K562 (cell line): ENCODE measurements at regions not wholly inside any gene's neighbourhood (a gene's known extent, or its start where the extent isn't known, plus 50 kb on each side); places are given as distances from the start of the nearest gene placed in this dataset.

Experiments used
- ATAC-seq: fragments of 200-7000 bp; cut with Tn5 transposase; 3 replicates; pipeline ENCODE4 v1.9.1; 2020; ENCODE audit warnings: moderate library complexity
- BruUV-seq: library from RNA; stranded (reverse); fragments of 400-500 nt; replicated peaks from 2 replicates; lab custom pipeline; 2021; lab: Mats Ljungman, UMichigan
- CTCF ChIA-PET: fragments of 300-600 bp; formaldehyde crosslinking; extraction: SDS; loops from one replicate; lab custom pipeline; 2021; ENCODE audit warnings: low intra/inter-chr PET ratio; lab: Yijun Ruan, JAX
- POLR2A ChIA-PET: fragments of 300-600, 350-650 bp; sonication (Branson Sonifier 250); formaldehyde crosslinking; extraction: SDS; loops from one replicate; lab custom pipeline; 2021; ENCODE audit warnings: antibody characterized with exemption, inconsistent platforms; lab: Yijun Ruan, JAX
- DNase-seq, 4 experiments: peaks; one replicate each; pipeline versions ENCODE4 v3.0.0 to v3.0.0-alpha.2; 2011 to 2018; ENCODE audit warnings: low spot score in 3 of 4, mixed read lengths in 3 of 4; ENCODE audit errors: extremely low read depth in 1 of 4
- FAIRE-seq: peaks from 2 replicates; lab custom pipeline; 2011; peaks lifted over from hg19 to GRCh38; lab: Jason Lieb, UNC
- H2AFZ ChIP-seq: 2 replicates; pipeline ENCODE4 v1.6.0; 2011; ENCODE audit warnings: low read depth, low read length, control low read depth, inconsistent platforms
- H3K27ac ChIP-seq: fragments of 200-600 bp; 3 replicates; pipeline ENCODE4 v1.8.0; 2011; ENCODE audit warnings: low read depth, mild to moderate bottlenecking, control low read depth, inconsistent platforms, low read length, moderate library complexity, mixed read lengths; ENCODE audit errors: extremely low read depth
- H3K27me3 ChIP-seq, 2 experiments: fragments of 300-600 bp in 1 of 2; 2 replicates in 1 of 2; 3 replicates in 1 of 2; pipeline versions ENCODE4 v1.6.0 to v1.8.0; 2011; ENCODE audit warnings: inconsistent platforms in 2 of 2, low read length in 2 of 2, mild to moderate bottlenecking in 1 of 2, mixed read lengths in 1 of 2, moderate library complexity in 1 of 2; ENCODE audit not compliant: control insufficient read depth in 2 of 2, insufficient read depth in 2 of 2
- H3K36me3 ChIP-seq: fragments of 300-600 bp; 3 replicates; pipeline ENCODE4 v1.8.0; 2011; ENCODE audit warnings: mild to moderate bottlenecking, low read length, inconsistent platforms; ENCODE audit not compliant: control insufficient read depth, insufficient read depth
- H3K4me1 ChIP-seq, 2 experiments: fragments of 200-600 bp in 1 of 2; replicated peaks in 1 of 2; 2 replicates in 1 of 2; 3 replicates in 1 of 2; pipeline versions ENCODE4 v1.5.1 to v1.8.0; 2011; ENCODE audit warnings: inconsistent platforms in 2 of 2, low read length in 2 of 2, mild to moderate bottlenecking in 1 of 2, mixed read lengths in 1 of 2, moderate library complexity in 1 of 2; ENCODE audit not compliant: control insufficient read depth in 2 of 2, insufficient read depth in 2 of 2
- H3K4me2 ChIP-seq: 2 replicates; pipeline ENCODE4 v1.6.1; 2011; ENCODE audit warnings: low read length, control low read depth, inconsistent platforms, mixed read lengths; ENCODE audit not compliant: insufficient read depth
- H3K4me3 ChIP-seq: fragments of 200-600 bp; sonication (generic), shearing (Covaris generic); 2 replicates; pipeline ENCODE4 v1.5.1; 2016; ENCODE audit warnings: control low read depth, inconsistent platforms
- H3K79me2 ChIP-seq: fragments of 200-600 bp; 3 replicates; pipeline ENCODE4 v1.8.0; 2011; ENCODE audit warnings: low read length, inconsistent platforms; ENCODE audit not compliant: control insufficient read depth, insufficient read depth
- H3K9ac ChIP-seq, 2 experiments: 2 replicates each; pipeline versions ENCODE4 v1.6.0 to v1.6.1; 2011; ENCODE audit warnings: low read depth in 2 of 2, low read length in 2 of 2, control low read depth in 1 of 2, inconsistent platforms in 1 of 2, mild to moderate bottlenecking in 1 of 2, mixed read lengths in 1 of 2; ENCODE audit not compliant: insufficient read depth in 1 of 2
- H3K9me1 ChIP-seq: one replicate; pipeline ENCODE4 v1.6.0; 2011; ENCODE audit warnings: inconsistent platforms, mild to moderate bottlenecking, low read length, moderate library complexity; ENCODE audit not compliant: control insufficient read depth, insufficient read depth
- H3K9me3 ChIP-seq: replicated peaks from 2 replicates; pipeline ENCODE4 v1.5.1; 2011; ENCODE audit warnings: low read depth, low read length, inconsistent platforms; ENCODE audit not compliant: control insufficient read depth, insufficient read depth
- H4K20me1 ChIP-seq: replicated peaks from 2 replicates; pipeline ENCODE4 v1.6.1; 2011; ENCODE audit warnings: low read length, inconsistent platforms, mixed read lengths; ENCODE audit not compliant: control insufficient read depth, insufficient read depth
- CBFB ChIP-seq: sonication (generic); formaldehyde crosslinking; IDR thresholded peaks from 2 replicates; pipeline ENCODE4 v1.4.0; 2020; ENCODE audit warnings: mild to moderate bottlenecking, missing genetic modification reagents
- FOXK2 ChIP-seq, 2 experiments: fragments of 450-650 bp; IDR thresholded peaks in 1 of 2; conservative IDR thresholded peaks in 1 of 2; 2 replicates each; pipeline ENCODE4 v1.6.1; 2016; ENCODE audit warnings: low read depth in 2 of 2, mild to moderate bottlenecking in 1 of 2
- GATAD2B ChIP-seq: fragments of 450-650 bp; IDR thresholded peaks from 2 replicates; pipeline ENCODE4 v1.6.1; 2017; ENCODE audit warnings: mild to moderate bottlenecking, borderline replicate concordance
- GTF2A2 ChIP-seq: IDR thresholded peaks from 2 replicates; pipeline ENCODE4 v1.6.1; 2016; ENCODE audit warnings: mild to moderate bottlenecking, missing genetic modification characterization, missing compliant biosample characterization
- HBP1 ChIP-seq: fragments of 450-650 bp; formaldehyde crosslinking; IDR thresholded peaks from 2 replicates; pipeline ENCODE4 v1.4.0; 2022; ENCODE audit warnings: missing genetic modification characterization
- IRF2 ChIP-seq: sonication (generic); formaldehyde crosslinking; IDR thresholded peaks from 2 replicates; pipeline ENCODE4 v1.8.1; 2022; ENCODE audit warnings: mild to moderate bottlenecking, missing genetic modification reagents
- MAFF ChIP-seq: IDR thresholded peaks from 2 replicates; pipeline ENCODE4 v1.6.1; 2012; ENCODE audit warnings: low read length, improper control_type of control experiment
- MCM2 ChIP-seq: fragments of 450-650 bp; IDR thresholded peaks from 2 replicates; pipeline ENCODE4 v1.6.1; 2017; ENCODE audit warnings: low read depth, mild to moderate bottlenecking
- NCOA4 ChIP-seq: fragments of 450-650 bp; IDR thresholded peaks from 2 replicates; pipeline ENCODE4 v1.6.1; 2018; ENCODE audit warnings: mild to moderate bottlenecking; ENCODE audit not compliant: partially characterized antibody
- NEUROD1 ChIP-seq: fragments of 150-350 bp; IDR thresholded peaks from 2 replicates; pipeline ENCODE4 v1.6.1; 2014; ENCODE audit warnings: borderline replicate concordance, low read length, low read depth; ENCODE audit not compliant: partially characterized antibody
- PML ChIP-seq: IDR thresholded peaks from 2 replicates; pipeline ENCODE4 v1.6.1; 2012; ENCODE audit warnings: low read length, inconsistent platforms
- RAD51 ChIP-seq: fragments of 450-650 bp; IDR thresholded peaks from 2 replicates; pipeline ENCODE4 v1.7.1; 2016; ENCODE audit warnings: low read depth, mild to moderate bottlenecking, borderline replicate concordance
- SRSF9 ChIP-seq: fragments of 200-400 bp; formaldehyde crosslinking; IDR thresholded peaks from 2 replicates; pipeline ENCODE4 v1.6.1; 2017; ENCODE audit warnings: low read depth, low read length, borderline replicate concordance
- ZBTB5 ChIP-seq: fragments of 450-650 bp; IDR thresholded peaks from 2 replicates; pipeline ENCODE4 v1.6.1; 2017; ENCODE audit warnings: antibody characterized with exemption
- ZFP91 ChIP-seq: sonication (generic); formaldehyde crosslinking; IDR thresholded peaks from 2 replicates; pipeline ENCODE4 v1.8.0; 2022; ENCODE audit warnings: mild to moderate bottlenecking, missing genetic modification reagents
- ZNF408 ChIP-seq: fragments of 250-450 bp; sonication (Bioruptor Pico); IDR thresholded peaks from 2 replicates; pipeline ENCODE4 v1.4.0; 2020; ENCODE audit warnings: low read depth, mild to moderate bottlenecking, moderate library complexity
- ZNF589 ChIP-seq: fragments of 200-800 bp; sonication (Bioruptor generic); IDR thresholded peaks from 2 replicates; pipeline ENCODE4 v1.6.1; 2016; ENCODE audit warnings: low read depth, missing genetic modification characterization, missing compliant biosample characterization
- ZNF699 ChIP-seq: fragments of 250-450 bp; sonication (Bioruptor Pico); IDR thresholded peaks from 2 replicates; pipeline ENCODE4 v1.8.0; 2021; ENCODE audit warnings: mild to moderate bottlenecking, moderate library complexity; ENCODE audit not compliant: insufficient replicate concordance
- ZNF764 ChIP-seq: fragments of 250-450 bp; sonication (Bioruptor Pico); IDR thresholded peaks from 2 replicates; pipeline ENCODE4 v1.4.0; 2020; ENCODE audit warnings: low read depth, mild to moderate bottlenecking, moderate library complexity
- WGBS: fragments of 100-300 bp; shearing (Covaris generic); methylation state at CpG from one replicate; pipeline ENCODE4 v1.1.6; 2016; ENCODE audit warnings: low coverage, mixed read lengths; ENCODE audit not compliant: insufficient coverage; ENCODE audit errors: missing lambda C conversion rate; 5-methylcytosine and 5-hydroxymethylcytosine counted together
- in situ Hi-C: fragments of 300-500 bp; cut with MboI; formaldehyde crosslinking; loops from 4 replicates; pipeline ENCODE4 v1.15.0; 2018; ENCODE audit warnings: inconsistent platforms, mixed read lengths
- intact Hi-C: fragments of 100-400 bp; cut with micrococcal nuclease; formaldehyde crosslinking; loops from 2 replicates; pipeline ENCODE4 v1.14.2; 2022

- TF ChIP-seq HBP1 (no peak), SRSF9 (no peak), MCM2 (no peak), GATAD2B (no peak), ZNF764 (CRISPR knock-in tag) (no peak)
These were observed 151.7 kb upstream of the RPS6KA2 start (continued) for GRCh38 chr6:166778776-166779175.

- H3K9me1 ChIP-seq = no peaks in the 10 kb centered on the region
- H3K4me1 ChIP-seq = peaks cover 0 to 9% of the 10 kb centered on the region in 2 experiments; a peak in 2 of 5 replicates
- H2AFZ ChIP-seq = no peak overlapping the region
- intact Hi-C loops = loop anchor here (5.0 to 10.0 kb wide), 3 partner anchors 209 to 507 kb away; no protein-coding TSS in a partner anchor
- no peak overlapping the region for H3K9ac ChIP-seq
- ChIA-PET CTCF (interaction anchor here (1.4 kb wide), 1 partner anchor 9 kb away, joined by 3 read pairs; no protein-coding TSS in a partner anchor), POLR2A (no interaction called here)
- peaks cover 4% of the 10 kb centered on the region; the same call in 1 of the 2 replicates for H4K20me1 ChIP-seq
- H3K4me3 ChIP-seq = no peak overlapping the region
- FAIRE-seq (no peak), ATAC-seq (no peak), DNase-seq (no peak)
- in situ Hi-C loops = loop anchor here (5.0 to 10.0 kb wide), 3 partner anchors 177 to 587 kb away; partner anchors contain the start of gene RNASET2
- no peak overlapping the region for H3K27ac ChIP-seq
- no peaks in the 10 kb centered on the region for H3K9me3 ChIP-seq
- WGBS = 9% methylated on average over 9 of the region's 9 CpGs
- peaks cover 20 to 54% of the 10 kb centered on the region in 2 experiments for H3K27me3 ChIP-seq
- no TSS peak for BruUV-seq
- H3K36me3 ChIP-seq = no peaks in the 10 kb centered on the region
- no peak overlapping the region for H3K4me2 ChIP-seq
- H3K79me2 ChIP-seq = no peaks in the 10 kb centered on the region
- TF ChIP-seq ZNF408 (no peak), ZNF589 (no peak), FOXK2 (conservative IDR thresholded peaks at IDR 0.05 in 1 of 2, IDR thresholded peaks at IDR 0.05 in 1 of 2; ENCODE audit: low read depth in 2 of 2) (no peak), NCOA4 (no peak), RAD51 (no peak), PML (no peak), ZNF699 (CRISPR knock-in tag) (no peak), ZBTB5 (no peak), GTF2A2 (tag) (no peak), ZFP91 (no peak), MAFF (no peak), CBFB (CRISPR knock-in tag) (no peak), NEUROD1 (no peak), IRF2 (CRISPR knock-in tag) (no peak)
These were observed 151.0 kb upstream of the RPS6KA2 start for GRCh38 chr6:166778046-166778445.
